ENCODE measurements at regions not wholly inside any gene's neighbourhood (a gene's known extent, or its start where the extent isn't known, plus 50 kb on each side); places are given as distances from the start of the nearest gene placed in this dataset.

DNA sequence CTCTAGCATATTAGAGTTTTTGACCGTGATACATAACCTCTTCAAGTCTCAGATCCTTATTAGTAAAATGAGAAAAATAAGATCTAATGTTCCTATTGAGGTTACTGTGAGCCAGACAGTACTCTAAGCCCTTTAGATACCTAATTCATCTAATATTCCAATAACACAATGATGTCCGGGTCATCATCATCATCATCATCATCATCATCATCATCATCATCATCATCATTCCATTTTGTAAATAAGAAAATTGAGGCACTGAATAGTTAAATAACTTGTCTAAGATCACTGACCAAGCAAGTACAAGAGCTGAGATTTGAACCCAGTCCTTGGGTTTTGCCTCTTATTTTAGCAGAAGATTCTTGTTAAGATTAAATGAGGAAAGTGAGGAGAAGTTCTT is 643.0 kb downstream of the HDGFL1 start:
- TF ChIP-seq, protein P1, sequence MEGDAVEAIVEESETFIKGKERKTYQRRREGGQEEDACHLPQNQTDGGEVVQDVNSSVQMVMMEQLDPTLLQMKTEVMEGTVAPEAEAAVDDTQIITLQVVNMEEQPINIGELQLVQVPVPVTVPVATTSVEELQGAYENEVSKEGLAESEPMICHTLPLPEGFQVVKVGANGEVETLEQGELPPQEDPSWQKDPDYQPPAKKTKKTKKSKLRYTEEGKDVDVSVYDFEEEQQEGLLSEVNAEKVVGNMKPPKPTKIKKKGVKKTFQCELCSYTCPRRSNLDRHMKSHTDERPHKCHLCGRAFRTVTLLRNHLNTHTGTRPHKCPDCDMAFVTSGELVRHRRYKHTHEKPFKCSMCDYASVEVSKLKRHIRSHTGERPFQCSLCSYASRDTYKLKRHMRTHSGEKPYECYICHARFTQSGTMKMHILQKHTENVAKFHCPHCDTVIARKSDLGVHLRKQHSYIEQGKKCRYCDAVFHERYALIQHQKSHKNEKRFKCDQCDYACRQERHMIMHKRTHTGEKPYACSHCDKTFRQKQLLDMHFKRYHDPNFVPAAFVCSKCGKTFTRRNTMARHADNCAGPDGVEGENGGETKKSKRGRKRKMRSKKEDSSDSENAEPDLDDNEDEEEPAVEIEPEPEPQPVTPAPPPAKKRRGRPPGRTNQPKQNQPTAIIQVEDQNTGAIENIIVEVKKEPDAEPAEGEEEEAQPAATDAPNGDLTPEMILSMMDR (IDR thresholded peaks at IDR 0.05), result no peak
- TF ChIP-seq EP300 (IDR thresholded peaks at IDR 0.05) (no peak), POLR2A (IDR thresholded peaks at IDR 0.05) (no peak), POLR2AphosphoS5 (IDR thresholded peaks at IDR 0.05) (no peak)

All from stomach (tissue), 4 donors.